Kidney (tissue), 13 donors: ENCODE measurements at regions not wholly inside any gene's neighbourhood (a gene's known extent, or its start where the extent isn't known, plus 50 kb on each side); places are given as distances from the start of the nearest gene placed in this dataset.

ENCODE experiments used
- DNase-seq, 5 donors: peaks; one replicate each; pipeline ENCODE4 v3.0.0-alpha.2; 2013 to 2020
- FAIRE-seq: peaks from 2 replicates; lab custom pipeline; 2012; peaks lifted over from hg19 to GRCh38; lab: Jason Lieb, UNC
- H3K27ac ChIP-seq, 2 donors: one replicate each; pipeline ENCODE4 v1.7.0; 2013; ENCODE audit warnings: low read depth in 2 of 2, low read length in 2 of 2, inconsistent platforms in 1 of 2
- H3K27me3 ChIP-seq: one replicate; pipeline ENCODE4 v1.7.1; 2013; ENCODE audit warnings: low read length, inconsistent platforms; ENCODE audit not compliant: control insufficient read depth, insufficient read depth
- H3K36me3 ChIP-seq, 3 donors: one replicate each; pipeline versions ENCODE4 v1.7.0 to v1.7.1; 2013; ENCODE audit warnings: low read length in 3 of 3, control low read depth in 1 of 3, inconsistent platforms in 1 of 3; ENCODE audit not compliant: insufficient read depth in 3 of 3, control insufficient read depth in 2 of 3
- H3K4me1 ChIP-seq, 3 donors: one replicate each; pipeline versions ENCODE4 v1.7.0 to v1.7.1; 2013; ENCODE audit warnings: low read length in 3 of 3, inconsistent platforms in 1 of 3, low read depth in 1 of 3; ENCODE audit not compliant: control insufficient read depth in 2 of 3, insufficient read depth in 2 of 3
- H3K4me3 ChIP-seq, 3 donors: one replicate each; pipeline versions ENCODE4 v1.7.0 to v1.8.1; 2013; ENCODE audit warnings: low read length in 3 of 3, control low read depth in 1 of 3, inconsistent platforms in 1 of 3
- H3K9ac ChIP-seq, 3 donors: one replicate each; pipeline versions ENCODE4 v1.7.0 to v1.7.1; 2013; ENCODE audit warnings: low read length in 3 of 3, control low read depth in 1 of 3, inconsistent platforms in 1 of 3
- H3K9me3 ChIP-seq, 3 donors: one replicate each; pipeline versions ENCODE4 v1.7.0 to v1.7.1; 2013; ENCODE audit warnings: low read length in 3 of 3, control low read depth in 1 of 3, inconsistent platforms in 1 of 3; ENCODE audit not compliant: control insufficient read depth in 2 of 3, insufficient read depth in 1 of 3
- CTCF ChIP-seq: IDR thresholded peaks from 3 replicates; pipeline ENCODE4 v1.5.1; 2012; ENCODE audit warnings: mild to moderate bottlenecking, moderate library complexity, borderline replicate concordance; ENCODE audit not compliant: insufficient read depth; ENCODE audit errors: extremely low read depth
- intact Hi-C: fragments of 100-400 bp; cut with DNase I; formaldehyde crosslinking; loops from one replicate; pipeline ENCODE4 v1.11.1; 2022
- donor health status: control.
- donor health status: control.
- donor health status: control.
- donor health status: control.
- donor health status: control.
- donor health status: DM: yes; HTN: yes; CAD: no.
- donor health status: Normal renal cell carcinoma (clear cell type).

DNA sequence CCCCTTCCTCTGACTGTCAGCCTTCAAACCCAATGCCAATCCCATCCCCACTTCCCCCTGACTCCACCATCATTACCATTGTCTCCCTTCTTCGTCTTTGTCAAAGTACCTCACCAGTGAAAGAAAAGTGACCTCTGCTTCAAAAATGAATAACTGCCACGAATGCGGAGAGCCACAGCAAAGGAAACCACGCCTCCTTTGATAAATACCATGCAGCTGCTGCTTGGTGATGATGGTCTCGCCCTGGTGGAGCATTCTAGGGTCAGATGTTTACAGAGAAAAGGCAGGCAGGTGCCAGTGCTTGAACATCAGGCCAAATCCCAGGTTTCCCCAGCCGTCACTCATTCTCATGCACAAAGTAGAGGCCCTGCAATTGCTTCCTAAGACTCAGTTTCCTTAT lies 162.2 kb downstream of the BCL11A start:
- Histone ChIP-seq H3K9ac (no peak overlapping the region), H3K27ac (no peak overlapping the region), H3K4me3 (no peak overlapping the region), H3K27me3 (no peaks in the 10 kb centered on the region), H3K9me3 (no peaks in the 10 kb centered on the region), H3K4me1 (no peaks in the 10 kb centered on the region), H3K36me3 (no peaks in the 10 kb centered on the region)
- FAIRE-seq = no peak
- no peak for DNase-seq
- intact Hi-C loops = no loop called here
- no peak for TF ChIP-seq CTCF

GRCh38 chr2:60386436-60386835 lies 167.0 kb downstream of the BCL11A start:
- intact Hi-C loops = no loop called here
- DNase-seq = no peak
- no peak for FAIRE-seq

DNA sequence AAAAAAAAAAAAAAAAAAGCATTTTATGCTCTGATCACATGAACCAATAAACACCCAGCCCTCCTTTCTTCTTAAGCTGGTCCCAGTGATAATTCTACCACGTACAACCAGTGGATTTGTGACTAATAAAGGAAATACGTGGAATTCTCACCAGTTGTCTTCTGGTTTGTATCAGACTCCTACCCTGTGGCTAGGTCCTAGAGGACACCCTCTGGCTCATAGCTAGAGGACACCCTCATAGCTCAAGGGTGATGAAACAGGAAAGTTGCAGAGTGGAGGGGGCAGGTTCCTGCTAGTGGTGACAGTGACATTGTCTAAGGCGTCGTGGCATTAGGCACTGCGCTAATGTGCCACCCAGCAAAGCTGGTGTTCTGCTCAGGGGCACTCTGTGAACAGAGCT lies 167.8 kb downstream of the BCL11A start:
- H3K36me3 ChIP-seq = no peaks in the 10 kb centered on the region

More at GRCh38 chr2:60386436-60386835, 167.0 kb downstream of the BCL11A start:
- H3K9me3 ChIP-seq = no peaks in the 10 kb centered on the region
- no peaks in the 10 kb centered on the region for H3K36me3 ChIP-seq
- H3K4me3 ChIP-seq = no peak overlapping the region
- H3K9ac ChIP-seq = no peak overlapping the region
- H3K4me1 ChIP-seq = no peaks in the 10 kb centered on the region
- no peak for TF ChIP-seq CTCF
- no peaks in the 10 kb centered on the region for H3K27me3 ChIP-seq
- H3K27ac ChIP-seq = no peak overlapping the region

More for the DNA sequence above, 167.8 kb downstream of the BCL11A start:
- intact Hi-C loops = no loop called here
- no peak overlapping the region for H3K4me3 ChIP-seq
- no peaks in the 10 kb centered on the region for H3K4me1 ChIP-seq
- H3K9me3 ChIP-seq = no peaks in the 10 kb centered on the region
- no peak overlapping the region for H3K27ac ChIP-seq
- no peak overlapping the region for H3K9ac ChIP-seq
- FAIRE-seq (no peak), DNase-seq (no peak)
- TF ChIP-seq CTCF = no peak
- H3K27me3 ChIP-seq = no peaks in the 10 kb centered on the region
